Neural progenitor cell (in vitro differentiated cells): ENCODE measurements at regions not wholly inside any gene's neighbourhood (a gene's known extent, or its start where the extent isn't known, plus 50 kb on each side); places are given as distances from the start of the nearest gene placed in this dataset.

ENCODE experiments used
- DNase-seq: peaks from one replicate; pipeline ENCODE4 v3.0.0-alpha.2; 2016; ENCODE audit warnings: low spot score
- H2AFZ ChIP-seq: fragments of 200-600 bp; sonication (generic); replicated peaks from 2 replicates; pipeline ENCODE4 v1.6.1; 2016; ENCODE audit warnings: antibody characterized with exemption
- H3F3A ChIP-seq: fragments of 200-600 bp; sonication (generic); 2 replicates; pipeline ENCODE4 v1.6.1; 2016; ENCODE audit warnings: antibody characterized with exemption, low read depth
- H3K27ac ChIP-seq: fragments of 200-600 bp; sonication (generic); 2 replicates; pipeline ENCODE4 v1.5.1; 2016; ENCODE audit warnings: mild to moderate bottlenecking
- H3K27me3 ChIP-seq: fragments of 200-600 bp; sonication (generic); 2 replicates; pipeline ENCODE4 v1.6.1; 2016; ENCODE audit warnings: mild to moderate bottlenecking, moderate library complexity
- H3K36me3 ChIP-seq: fragments of 200-600 bp; sonication (generic); 2 replicates; pipeline ENCODE4 v1.5.1; 2016
- H3K4me1 ChIP-seq: fragments of 200-600 bp; sonication (generic); 2 replicates; pipeline ENCODE4 v1.6.1; 2016; ENCODE audit warnings: mixed run types
- H3K4me2 ChIP-seq: fragments of 200-600 bp; sonication (generic); 2 replicates; pipeline ENCODE4 v1.6.1; 2016
- H3K4me3 ChIP-seq: fragments of 200-600 bp; sonication (generic); 2 replicates; pipeline ENCODE4 v1.5.1; 2016
- H3K79me2 ChIP-seq: fragments of 200-600 bp; sonication (generic); 2 replicates; pipeline ENCODE4 v1.6.1; 2016; ENCODE audit warnings: low read depth
- H3K9ac ChIP-seq: fragments of 200-600 bp; sonication (generic); 2 replicates; pipeline ENCODE4 v1.6.1; 2016
- H3K9me3 ChIP-seq: fragments of 200-600 bp; sonication (generic); 2 replicates; pipeline ENCODE4 v1.5.1; 2016; ENCODE audit warnings: low read depth
- H4K20me1 ChIP-seq: fragments of 200-600 bp; sonication (generic); 2 replicates; pipeline ENCODE4 v1.6.1; 2016; ENCODE audit warnings: low read depth
- H3K27ac Mint-ChIP-seq: 3 replicates; pipeline ENCODE4 v1.8.0; 2021; ENCODE audit warnings: mixed read lengths
- H3K27me3 Mint-ChIP-seq: 2 replicates; pipeline ENCODE4 v1.8.0; 2022; ENCODE audit warnings: low read depth, mild to moderate bottlenecking, inconsistent platforms, moderate library complexity, mixed read lengths; ENCODE audit not compliant: insufficient read depth
- H3K36me3 Mint-ChIP-seq: 3 replicates; pipeline ENCODE4 v1.8.0; 2021; ENCODE audit warnings: mixed read lengths
- H3K4me1 Mint-ChIP-seq: 3 replicates; pipeline ENCODE4 v1.8.0; 2021; ENCODE audit warnings: mixed read lengths
- H3K4me3 Mint-ChIP-seq: 3 replicates; pipeline ENCODE4 v1.8.0; 2021; ENCODE audit warnings: mild to moderate bottlenecking, moderate library complexity, mixed read lengths
- H3K9me3 Mint-ChIP-seq: 3 replicates; pipeline ENCODE4 v1.8.0; 2020; ENCODE audit warnings: mixed read lengths
- EZH2 ChIP-seq: fragments of 200-600 bp; sonication (generic); IDR thresholded peaks from 2 replicates; pipeline ENCODE4 v1.6.1; 2017; ENCODE audit warnings: antibody characterized with exemption, mild to moderate bottlenecking, moderate library complexity
- EZH2phosphoT487 ChIP-seq: fragments of 200-600 bp; sonication (generic); IDR thresholded peaks from 2 replicates; pipeline ENCODE4 v1.6.1; 2017; ENCODE audit warnings: antibody characterized with exemption
- TF ChIP-seq, protein P1 (sequence below): fragments of 200-600 bp; sonication (generic); IDR thresholded peaks from 2 replicates; pipeline ENCODE4 v1.5.1; 2017; ENCODE audit warnings: antibody characterized with exemption, mild to moderate bottlenecking

DNA sequence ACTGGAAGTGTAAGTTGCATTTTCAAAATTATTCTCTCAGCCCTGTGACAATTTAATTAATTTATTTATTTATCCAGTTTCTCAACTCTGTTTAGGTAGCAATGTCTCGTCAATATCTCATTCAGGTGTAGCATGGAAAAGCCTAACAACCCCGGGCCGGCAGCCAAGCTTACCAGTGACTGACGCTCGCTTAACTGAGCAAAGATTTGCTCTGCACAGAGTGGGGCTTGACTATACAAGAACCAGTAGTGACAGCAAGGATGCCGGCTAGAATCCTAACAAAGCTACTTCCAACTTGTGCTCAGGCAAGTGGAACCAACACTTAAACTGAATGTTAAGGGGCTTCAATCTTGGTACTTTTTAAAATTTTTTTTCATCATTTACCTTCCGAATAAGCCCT lies 80.9 kb upstream of the ESRRG start:
- TF ChIP-seq EZH2phosphoT487 (no peak), EZH2 (no peak)
- TF ChIP-seq, protein P1, sequence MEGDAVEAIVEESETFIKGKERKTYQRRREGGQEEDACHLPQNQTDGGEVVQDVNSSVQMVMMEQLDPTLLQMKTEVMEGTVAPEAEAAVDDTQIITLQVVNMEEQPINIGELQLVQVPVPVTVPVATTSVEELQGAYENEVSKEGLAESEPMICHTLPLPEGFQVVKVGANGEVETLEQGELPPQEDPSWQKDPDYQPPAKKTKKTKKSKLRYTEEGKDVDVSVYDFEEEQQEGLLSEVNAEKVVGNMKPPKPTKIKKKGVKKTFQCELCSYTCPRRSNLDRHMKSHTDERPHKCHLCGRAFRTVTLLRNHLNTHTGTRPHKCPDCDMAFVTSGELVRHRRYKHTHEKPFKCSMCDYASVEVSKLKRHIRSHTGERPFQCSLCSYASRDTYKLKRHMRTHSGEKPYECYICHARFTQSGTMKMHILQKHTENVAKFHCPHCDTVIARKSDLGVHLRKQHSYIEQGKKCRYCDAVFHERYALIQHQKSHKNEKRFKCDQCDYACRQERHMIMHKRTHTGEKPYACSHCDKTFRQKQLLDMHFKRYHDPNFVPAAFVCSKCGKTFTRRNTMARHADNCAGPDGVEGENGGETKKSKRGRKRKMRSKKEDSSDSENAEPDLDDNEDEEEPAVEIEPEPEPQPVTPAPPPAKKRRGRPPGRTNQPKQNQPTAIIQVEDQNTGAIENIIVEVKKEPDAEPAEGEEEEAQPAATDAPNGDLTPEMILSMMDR, result no peak
- Histone ChIP-seq H3K79me2 (no peaks in the 10 kb centered on the region), H3K27me3 (no peaks in the 10 kb centered on the region), H4K20me1 (no peaks in the 10 kb centered on the region), H2AFZ (no peak overlapping the region), H3K4me3 (no peak overlapping the region), H3K36me3 (no peaks in the 10 kb centered on the region), H3K27ac (peak overlapping the region; percentile 1), H3F3A (no peaks in the 10 kb centered on the region), H3K9me3 (no peaks in the 10 kb centered on the region), H3K9ac (no peak overlapping the region), H3K4me1 (peaks cover 36% of the 10 kb centered on the region), H3K4me2 (peak overlapping the region; percentile 62)
- Mint-ChIP-seq H3K4me1 (peaks cover 34% of the 10 kb centered on the region), H3K9me3 (no peaks in the 10 kb centered on the region), H3K27ac (no peak overlapping the region), H3K36me3 (no peaks in the 10 kb centered on the region), H3K4me3 (no peak overlapping the region), H3K27me3 (peaks cover 2% of the 10 kb centered on the region)
- peak; percentile 49 for DNase-seq

DNA sequence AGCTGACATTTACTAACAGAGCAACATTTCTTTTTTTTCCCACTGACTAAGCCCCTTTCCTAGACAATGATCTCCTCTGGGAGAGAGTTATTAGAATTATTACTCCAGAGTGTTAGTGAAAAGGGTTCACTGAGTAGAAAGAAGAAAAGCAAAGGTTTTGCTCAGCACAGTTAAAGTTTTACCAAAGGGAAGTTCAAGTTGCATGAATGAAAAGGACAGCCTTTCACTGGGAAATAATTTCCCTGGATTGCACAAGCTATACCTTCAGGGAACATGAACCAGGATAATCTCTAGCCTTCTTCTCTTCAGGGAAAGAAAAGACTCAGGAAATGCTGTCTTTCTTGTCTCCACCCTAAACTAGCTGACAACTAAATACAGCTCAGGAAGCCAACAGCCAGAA lies 71.4 kb upstream of the ESRRG start:
- no peak overlapping the region for H3K27ac Mint-ChIP-seq
- no peak for TF ChIP-seq EZH2phosphoT487
- no peak for TF ChIP-seq EZH2
- TF ChIP-seq, protein P1, result no peak
- H2AFZ ChIP-seq, result no peak overlapping the region
- no peaks in the 10 kb centered on the region for H3K27me3 ChIP-seq
- H3K27ac ChIP-seq, result no peak overlapping the region
- no peaks in the 10 kb centered on the region for H3K9me3 ChIP-seq
- H3K4me1 Mint-ChIP-seq, result peaks cover 9% of the 10 kb centered on the region
- no peak for DNase-seq
- no peaks in the 10 kb centered on the region for H3K36me3 ChIP-seq
- H3K4me3 Mint-ChIP-seq, result no peak overlapping the region
- H3K79me2 ChIP-seq, result no peaks in the 10 kb centered on the region
- no peaks in the 10 kb centered on the region for H3K36me3 Mint-ChIP-seq
- no peaks in the 10 kb centered on the region for H4K20me1 ChIP-seq
- H3K9me3 Mint-ChIP-seq, result no peaks in the 10 kb centered on the region
- peaks cover 7% of the 10 kb centered on the region for H3K27me3 Mint-ChIP-seq
- no peak overlapping the region for H3K4me3 ChIP-seq
- H3K9ac ChIP-seq, result no peak overlapping the region
- H3K4me2 ChIP-seq, result no peak overlapping the region
- no peaks in the 10 kb centered on the region for H3K4me1 ChIP-seq
- no peaks in the 10 kb centered on the region for H3F3A ChIP-seq

DNA sequence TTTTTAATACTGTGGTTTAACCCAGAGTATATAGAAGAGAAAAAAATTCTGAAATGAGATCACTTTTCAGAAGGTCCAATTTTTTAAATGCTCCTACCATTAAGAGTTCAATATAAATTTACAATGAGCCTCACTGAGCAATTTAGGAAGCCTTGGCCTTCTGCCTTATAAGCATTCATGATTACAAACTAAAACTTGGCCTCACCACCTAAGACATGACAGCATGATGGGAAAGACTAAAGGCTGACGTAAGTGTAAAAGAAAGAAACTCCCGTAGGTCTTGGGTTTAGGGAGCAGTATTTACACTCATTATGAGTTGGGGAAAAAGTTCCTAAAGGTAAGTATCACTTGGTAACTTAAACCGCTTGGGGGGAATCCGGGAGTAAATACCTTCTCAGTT lies 70.7 kb upstream of the ESRRG start:
- Histone ChIP-seq H3K27me3 (no peaks in the 10 kb centered on the region), H4K20me1 (no peaks in the 10 kb centered on the region), H3K79me2 (no peaks in the 10 kb centered on the region), H3K4me2 (no peak overlapping the region), H3K9ac (no peak overlapping the region), H3K9me3 (no peaks in the 10 kb centered on the region), H3K36me3 (no peaks in the 10 kb centered on the region), H3F3A (no peaks in the 10 kb centered on the region), H3K4me3 (no peak overlapping the region), H3K27ac (no peak overlapping the region), H3K4me1 (no peaks in the 10 kb centered on the region), H2AFZ (no peak overlapping the region)
- no peak overlapping the region for H3K4me3 Mint-ChIP-seq
- H3K9me3 Mint-ChIP-seq, result no peaks in the 10 kb centered on the region
- H3K36me3 Mint-ChIP-seq, result no peaks in the 10 kb centered on the region
- DNase-seq, result no peak
- H3K4me1 Mint-ChIP-seq, result peaks cover 6% of the 10 kb centered on the region
- H3K27me3 Mint-ChIP-seq, result peaks cover 7% of the 10 kb centered on the region
- no peak overlapping the region for H3K27ac Mint-ChIP-seq
- no peak for TF ChIP-seq EZH2phosphoT487
- no peak for TF ChIP-seq EZH2
- TF ChIP-seq, protein P1, result no peak

DNA sequence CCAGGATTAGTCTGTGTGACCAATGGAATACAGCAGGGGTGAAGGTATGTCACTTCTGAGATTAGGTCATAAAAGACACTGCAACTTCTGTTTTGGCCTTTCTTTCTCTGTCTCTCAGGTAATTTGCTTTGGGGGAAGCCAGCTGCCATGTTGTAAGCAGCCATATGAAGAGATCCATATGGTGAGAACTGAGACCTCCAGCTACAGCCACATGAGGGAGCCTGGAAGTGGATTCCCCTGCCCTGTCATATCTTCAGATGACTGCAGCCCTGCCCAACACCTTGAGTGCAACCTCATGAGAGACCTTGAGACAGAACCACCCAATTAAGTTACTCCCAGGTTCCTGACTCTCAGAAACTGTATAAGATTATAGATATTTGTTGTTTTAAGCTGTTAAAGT lies 70.1 kb upstream of the ESRRG start:
- Mint-ChIP-seq H3K4me3 (no peak overlapping the region), H3K4me1 (peaks cover 6% of the 10 kb centered on the region), H3K27ac (no peak overlapping the region), H3K36me3 (no peaks in the 10 kb centered on the region), H3K9me3 (no peaks in the 10 kb centered on the region), H3K27me3 (peaks cover 7% of the 10 kb centered on the region)
- no peak overlapping the region for H3K4me3 ChIP-seq
- H3K9me3 ChIP-seq, result no peaks in the 10 kb centered on the region
- DNase-seq, result peak; percentile 17
- no peaks in the 10 kb centered on the region for H3K79me2 ChIP-seq
- H3F3A ChIP-seq, result no peaks in the 10 kb centered on the region
- no peaks in the 10 kb centered on the region for H3K4me1 ChIP-seq
- no peaks in the 10 kb centered on the region for H3K27me3 ChIP-seq
- TF ChIP-seq, protein P1, result peak; percentile 31
- no peak for TF ChIP-seq EZH2
- no peak overlapping the region for H3K27ac ChIP-seq
- H3K4me2 ChIP-seq, result no peak overlapping the region
- no peak overlapping the region for H3K9ac ChIP-seq
- no peaks in the 10 kb centered on the region for H3K36me3 ChIP-seq
- H4K20me1 ChIP-seq, result no peaks in the 10 kb centered on the region
- H2AFZ ChIP-seq, result no peak overlapping the region
